HG03045 (cell line): ENCODE measurements at regions not wholly inside any gene's neighbourhood (a gene's known extent, or its start where the extent isn't known, plus 50 kb on each side); places are given as distances from the start of the nearest gene placed in this dataset.
"Not testable (repeated sequence)": the region's sequence is repeated elsewhere in the genome, so short reads cannot be mapped to it uniquely, and the experiment has no call there.

ENCODE experiments used
- ATAC-seq: cut with Tn5 transposase; IDR thresholded peaks from one replicate; pipeline ENCODE4 v1.9.1; 2021; ENCODE audit warnings: mild to moderate bottlenecking, moderate library complexity; ENCODE audit not compliant: unreplicated experiment

DNA sequence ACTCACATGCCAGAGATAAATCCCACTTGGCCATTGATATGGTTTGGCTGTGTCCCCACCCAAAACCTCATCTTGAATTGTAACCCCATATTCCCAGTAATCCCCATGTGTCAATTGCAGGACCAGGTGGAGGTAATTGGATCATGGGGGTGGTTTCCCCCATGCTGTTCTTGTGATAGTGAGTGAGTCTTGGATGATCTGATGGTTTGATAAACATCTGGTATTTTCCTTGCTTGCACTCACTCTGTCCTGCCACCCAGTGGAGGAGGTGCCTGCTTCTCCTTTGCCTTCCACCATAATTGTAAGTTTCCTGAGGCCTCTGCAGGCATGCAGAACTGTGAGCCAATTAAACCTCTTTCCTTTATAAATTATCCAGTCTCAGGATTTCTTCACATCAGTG, 50.4 kb upstream of the B3GAT2 start:
- ATAC-seq: not testable (repeated sequence)

DNA sequence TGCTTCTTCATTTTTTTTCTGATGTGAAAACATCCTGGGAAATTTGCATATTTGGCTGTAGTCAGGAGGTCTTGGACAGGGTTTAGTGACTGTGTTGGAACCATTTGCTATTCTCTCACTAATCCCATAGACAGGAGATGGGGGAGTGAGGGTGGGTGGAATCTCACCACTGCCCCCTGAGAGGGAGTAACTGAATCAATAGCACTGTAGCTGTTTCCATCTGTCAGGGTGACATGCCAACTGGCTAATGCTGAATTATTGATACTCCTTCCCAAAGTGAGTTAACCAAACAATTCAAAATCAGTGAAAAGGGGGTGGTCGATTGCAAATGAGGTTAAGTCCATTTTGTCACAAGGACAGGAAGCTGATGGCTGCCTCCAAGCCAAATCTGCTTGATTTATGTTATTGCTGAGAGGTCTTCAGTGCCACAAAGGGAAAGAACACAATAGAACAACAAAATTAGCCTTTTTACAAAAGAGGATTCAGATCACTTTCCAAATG, 55.1 kb upstream of the B3GAT2 start:
- ATAC-seq: no peak

DNA sequence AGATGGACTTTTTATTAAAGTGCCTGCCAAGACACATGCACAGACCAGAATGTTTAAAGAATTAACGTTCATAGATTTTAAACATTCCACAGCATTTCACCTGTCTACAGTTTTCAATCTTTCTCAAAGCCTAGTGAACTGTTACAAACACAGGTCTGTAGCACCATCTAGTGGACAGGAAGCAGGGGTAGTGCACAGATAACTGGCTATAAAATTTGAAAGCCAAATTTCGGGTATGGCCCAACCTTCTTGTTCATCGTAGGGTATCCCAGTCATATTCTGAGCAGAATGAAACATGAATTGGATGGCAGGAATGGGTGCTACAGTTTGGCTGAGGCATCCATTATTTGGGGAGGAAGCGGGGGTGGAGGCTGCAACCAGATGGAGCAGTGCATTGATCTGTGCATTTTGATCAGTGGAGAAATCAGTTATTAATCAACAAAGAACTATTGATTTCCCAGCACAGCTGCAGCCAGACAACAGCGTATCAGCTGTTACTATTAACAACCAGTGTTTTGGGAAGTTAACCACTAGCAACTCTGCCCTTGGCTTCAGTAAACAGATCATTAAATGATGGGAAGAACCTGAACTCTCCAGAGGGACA, 56.1 kb upstream of the B3GAT2 start:
- peak; percentile 75 for ATAC-seq

DNA sequence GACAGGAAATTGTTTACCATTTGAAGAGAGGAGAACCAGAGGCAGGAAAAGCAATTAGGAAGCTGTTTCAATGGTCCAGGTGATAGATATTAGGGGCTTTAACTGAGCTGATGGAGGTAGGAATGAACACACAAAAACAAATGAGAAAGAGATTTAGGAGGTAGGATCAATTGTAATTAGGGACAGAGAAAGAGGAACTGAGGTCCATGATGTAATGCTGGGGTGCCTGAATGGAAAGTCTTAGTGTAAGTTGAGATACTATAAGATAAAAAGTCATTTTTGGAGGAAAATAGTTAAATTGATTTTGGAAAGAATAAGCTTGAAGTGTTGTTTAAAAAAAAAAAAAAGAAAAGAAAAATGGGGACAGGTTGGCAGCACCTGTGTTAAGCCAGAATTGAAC, 58.5 kb upstream of the B3GAT2 start:
- no peak for ATAC-seq

DNA sequence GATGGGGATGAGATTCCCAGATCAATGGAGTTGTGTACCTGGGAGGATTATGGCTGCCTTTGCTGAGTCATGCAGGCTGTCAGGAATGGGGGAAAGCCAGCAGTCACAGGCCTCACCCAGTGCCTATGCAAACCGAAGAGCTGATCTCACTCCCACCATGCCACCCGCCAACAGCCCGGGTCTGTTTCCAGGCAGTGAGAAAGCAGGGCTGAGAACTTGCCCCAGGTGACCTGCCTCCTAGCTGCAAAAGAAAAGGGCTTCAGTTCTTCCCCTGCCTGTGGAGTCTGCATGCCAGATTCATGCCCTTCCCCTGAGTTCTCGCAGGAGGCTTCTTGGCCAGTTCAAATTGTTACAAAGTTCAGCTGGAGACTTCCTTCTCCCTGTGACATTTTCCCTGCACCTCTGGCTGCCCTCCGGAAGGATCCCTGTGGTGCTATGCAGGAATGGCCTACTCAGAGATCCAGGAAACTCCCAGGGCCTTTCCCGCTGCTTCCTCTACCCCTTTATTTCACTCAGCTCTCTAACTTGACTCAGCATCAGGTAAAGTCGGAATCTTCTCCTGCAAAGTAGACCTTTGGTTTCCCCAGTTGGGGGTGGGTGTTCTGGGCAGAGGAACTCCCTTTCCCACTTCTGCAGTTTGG, 71.5 kb upstream of the B3GAT2 start:
- ATAC-seq: no peak

DNA sequence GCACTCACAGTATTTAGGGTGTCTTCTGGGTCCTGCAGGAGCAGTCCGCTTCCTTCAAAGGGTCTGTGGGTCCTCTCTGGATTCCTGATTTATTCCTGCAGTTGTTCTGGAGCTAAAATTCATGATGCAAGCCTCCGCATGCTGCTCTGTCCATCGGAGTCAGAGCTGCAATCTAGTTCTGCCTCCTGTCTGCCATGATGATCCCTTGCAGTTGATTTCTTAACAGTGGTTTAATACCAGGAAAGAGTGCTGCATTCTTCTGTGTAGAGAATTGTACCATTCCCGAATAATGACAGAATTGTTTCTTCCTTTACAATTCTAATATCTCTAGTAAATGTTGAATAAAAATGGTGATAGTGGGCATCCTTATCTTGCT, 72.0 kb upstream of the B3GAT2 start:
- ATAC-seq: no peak

DNA sequence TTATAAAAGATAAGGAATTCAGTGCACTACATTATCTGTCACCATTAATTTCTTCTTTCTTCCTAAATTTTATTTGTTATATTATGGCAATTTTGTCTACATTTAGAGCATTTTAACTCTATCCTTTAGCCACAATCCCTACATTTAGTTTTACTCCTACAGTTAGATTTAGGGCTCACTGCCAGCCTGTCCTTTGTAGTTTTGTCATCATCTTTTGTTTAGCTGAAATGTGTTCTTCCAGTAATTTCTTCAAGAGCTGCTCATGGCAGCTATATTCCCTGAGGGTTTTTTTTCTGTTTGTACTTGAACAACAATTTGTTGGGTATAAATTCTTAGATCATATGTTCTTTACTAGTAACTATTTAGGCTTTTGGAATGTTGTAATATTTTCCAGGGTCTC, 72.7 kb upstream of the B3GAT2 start:
- ATAC-seq: no peak

DNA sequence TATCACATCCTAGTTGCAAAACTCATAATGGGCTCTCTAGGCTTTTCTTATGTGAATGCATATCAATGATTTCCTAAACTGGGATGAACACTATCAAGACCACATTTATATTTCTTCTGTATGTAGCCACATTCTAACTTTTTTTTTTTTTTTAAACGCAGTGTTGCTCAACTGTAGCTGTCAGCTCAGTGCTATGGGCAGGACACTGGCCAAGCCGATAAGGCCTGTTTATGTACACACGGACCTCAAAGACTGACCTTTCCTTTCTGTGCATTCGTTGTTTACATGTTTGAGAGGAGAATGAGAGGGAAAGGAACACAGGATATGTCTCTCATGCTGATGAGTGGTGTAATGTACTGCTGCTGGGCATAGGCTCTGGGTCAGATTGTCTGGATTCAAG, 75.1 kb upstream of the B3GAT2 start:
- no peak for ATAC-seq

DNA sequence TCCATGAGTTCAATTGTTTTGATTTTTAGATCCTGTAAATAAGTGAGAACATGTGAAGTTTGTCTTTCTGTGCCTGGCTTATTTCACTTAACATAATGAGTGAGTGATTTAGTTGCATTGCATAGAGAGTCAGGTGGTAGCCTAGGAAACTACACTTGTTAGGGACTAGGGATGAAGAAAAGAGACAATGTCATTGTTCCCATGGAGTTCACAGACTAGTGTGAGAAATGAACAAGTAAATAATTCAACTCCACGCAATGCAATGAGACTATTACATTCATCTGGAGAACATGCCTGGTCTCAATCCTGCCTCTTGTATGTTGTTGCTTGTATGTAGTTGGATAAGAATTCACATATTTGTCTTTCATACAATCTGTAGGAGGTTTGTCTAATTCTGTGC, 76.3 kb upstream of the B3GAT2 start:
- ATAC-seq: no peak

DNA sequence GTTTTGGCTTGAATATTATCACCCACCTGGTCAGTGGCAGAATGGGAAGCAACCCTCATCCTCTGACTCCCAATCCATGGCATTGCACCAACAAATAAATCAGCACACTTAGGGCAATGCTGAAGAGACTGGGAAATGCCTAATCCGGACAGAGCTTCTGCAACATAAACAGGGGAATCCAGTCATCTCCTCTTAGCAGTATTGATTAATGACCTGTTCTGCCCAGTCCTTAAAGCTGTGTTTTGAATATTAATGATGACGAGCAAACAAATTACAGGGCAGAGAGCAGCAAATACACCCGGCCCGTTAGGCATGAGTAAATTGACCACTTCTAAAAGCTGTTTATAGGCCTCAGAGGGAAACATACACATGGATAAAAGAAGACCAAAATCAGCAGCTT, 77.0 kb upstream of the B3GAT2 start:
- no peak for ATAC-seq

DNA sequence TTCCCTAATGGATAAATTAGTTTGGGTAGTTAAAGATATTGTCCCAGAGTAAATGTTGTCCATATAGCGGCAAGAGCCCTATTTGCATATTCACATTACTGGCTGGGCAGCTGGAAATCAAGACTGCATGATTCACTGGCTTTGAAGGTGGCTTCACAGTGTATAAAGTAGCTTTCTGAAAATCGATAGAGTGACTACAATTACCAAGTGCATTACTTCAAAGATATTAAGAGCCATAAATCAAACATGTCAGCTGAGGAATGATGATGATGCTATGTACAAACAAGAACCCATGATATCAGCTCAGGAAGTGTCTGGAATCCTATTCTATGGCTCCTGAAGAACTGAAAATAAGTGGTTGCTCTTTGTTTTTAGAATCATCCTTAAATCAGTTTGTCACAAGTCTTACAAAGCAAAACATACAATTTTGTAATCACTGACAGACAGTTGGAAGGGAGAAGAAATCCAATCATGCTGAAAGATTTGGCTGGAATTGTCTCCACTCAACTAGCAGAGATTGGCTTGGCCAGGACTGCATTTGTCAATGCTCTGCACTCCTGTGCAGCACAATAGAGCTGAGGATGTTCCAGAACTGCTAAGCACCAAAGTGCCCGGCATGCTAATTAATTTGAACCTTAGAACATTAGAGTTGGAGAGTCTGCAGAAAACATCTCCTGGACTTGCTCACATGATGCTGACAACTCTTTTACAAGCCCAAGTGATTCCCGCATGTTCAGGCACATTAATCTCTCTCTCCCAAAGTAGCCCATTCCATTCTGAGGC, 77.9 kb upstream of the B3GAT2 start:
- no peak for ATAC-seq

DNA sequence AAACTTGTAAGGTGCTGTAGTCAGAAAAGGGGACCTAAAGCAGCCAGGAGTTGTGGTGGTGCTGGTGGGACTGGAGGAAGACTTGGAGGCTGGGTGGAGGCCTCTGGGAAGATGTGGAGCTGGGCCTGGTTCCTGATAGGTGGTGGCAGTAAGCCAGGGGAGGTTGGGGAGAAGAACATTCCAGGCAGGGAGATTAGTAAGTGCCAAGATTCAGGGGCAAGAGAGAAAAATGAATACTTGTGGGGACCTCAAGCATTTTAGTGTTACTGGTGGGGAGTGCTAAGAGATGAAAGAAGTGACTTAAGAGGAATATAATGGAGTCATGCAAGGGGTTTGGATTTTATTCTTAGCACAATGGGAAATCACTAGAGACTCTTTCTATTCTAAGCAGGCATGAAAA, 79.0 kb upstream of the B3GAT2 start:
- no peak for ATAC-seq

DNA sequence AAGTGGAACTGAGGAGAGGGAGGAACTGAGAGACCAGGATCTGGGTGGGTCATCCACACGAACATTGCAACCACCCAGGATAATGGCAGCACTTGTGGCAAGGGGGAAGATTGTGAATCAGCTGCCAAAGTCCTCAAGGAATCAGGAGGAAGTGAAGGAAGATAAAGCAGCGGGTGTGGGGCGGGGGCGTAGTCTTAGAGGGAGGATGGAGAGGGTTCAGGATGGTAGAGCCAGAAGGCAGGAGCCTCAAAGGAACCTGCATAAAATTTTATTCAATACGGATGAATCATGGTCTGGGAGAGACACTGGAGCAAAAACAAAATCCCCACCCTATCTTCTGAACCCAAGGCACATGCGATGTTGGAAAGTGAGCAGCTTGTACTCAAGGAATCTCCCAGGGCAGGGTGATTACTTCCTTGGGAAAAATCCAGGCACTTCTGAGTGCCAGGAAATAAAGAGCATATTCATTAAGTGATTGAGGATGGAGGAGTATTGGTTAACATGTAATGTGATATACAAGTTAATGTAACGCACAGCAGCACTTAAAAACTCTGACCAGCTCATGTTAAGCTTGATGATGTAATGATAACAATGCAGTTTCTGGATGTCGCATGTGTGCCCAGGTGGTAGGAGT, 82.0 kb upstream of the B3GAT2 start:
- ATAC-seq: no peak

DNA sequence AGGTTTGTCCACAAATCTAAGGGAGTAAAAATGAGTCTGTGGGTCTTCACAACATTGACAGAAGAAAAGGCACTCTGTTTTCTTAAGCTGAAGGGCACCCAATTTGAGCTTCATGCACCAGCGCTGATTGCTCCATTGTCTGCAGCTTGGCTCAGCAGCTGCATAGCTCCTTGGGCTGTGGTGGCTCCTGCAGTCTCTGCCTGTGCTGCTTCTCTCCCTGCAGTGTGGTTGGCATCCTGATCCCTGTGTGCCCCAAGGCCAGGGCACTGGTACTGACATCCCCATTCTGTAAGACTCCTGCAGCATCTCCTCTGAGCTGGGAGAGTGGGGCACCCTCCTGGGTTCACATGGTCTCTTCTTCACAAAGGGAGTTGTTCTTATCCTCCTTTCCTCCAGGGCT, 83.2 kb upstream of the B3GAT2 start:
- ATAC-seq: no peak

DNA sequence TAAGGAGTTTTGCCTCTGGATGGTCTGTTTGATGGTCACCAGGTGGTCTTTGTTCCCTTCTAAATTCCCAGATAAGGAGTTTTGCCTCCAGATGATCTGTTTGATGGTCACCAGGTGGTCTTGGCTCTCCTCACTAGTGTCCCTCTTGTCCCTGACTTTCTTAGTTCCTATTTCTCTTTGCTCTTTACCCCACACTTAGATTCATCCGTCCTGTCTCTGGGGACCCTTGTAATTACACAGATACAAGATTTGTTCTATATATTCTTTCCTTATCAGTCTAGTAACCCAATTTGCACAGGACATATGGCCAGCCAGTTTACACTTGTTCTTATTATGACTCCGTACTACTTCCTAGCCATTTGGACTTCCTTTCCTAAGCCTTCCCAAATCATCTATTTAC, 84.0 kb upstream of the B3GAT2 start:
- ATAC-seq: no peak

DNA sequence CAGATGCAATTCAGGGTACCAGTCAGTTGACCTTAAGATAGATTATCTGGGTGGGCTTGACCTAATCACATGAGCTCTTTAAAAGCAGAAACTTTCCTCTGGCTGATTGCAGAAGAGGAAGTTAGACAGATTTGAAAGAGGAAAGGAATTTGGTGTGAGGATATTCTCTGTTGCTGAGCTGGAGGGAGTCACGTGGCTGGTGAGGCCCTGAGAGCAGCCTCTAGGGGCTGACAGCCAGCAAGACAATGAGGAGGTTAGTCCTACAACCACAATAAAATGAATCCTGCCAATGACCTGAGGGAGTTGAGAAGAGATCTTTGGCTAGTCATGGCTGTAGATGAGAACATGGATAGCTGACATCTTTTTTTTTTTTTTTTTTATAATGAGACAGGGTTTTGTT, 87.0 kb upstream of the B3GAT2 start:
- ATAC-seq: no peak

DNA sequence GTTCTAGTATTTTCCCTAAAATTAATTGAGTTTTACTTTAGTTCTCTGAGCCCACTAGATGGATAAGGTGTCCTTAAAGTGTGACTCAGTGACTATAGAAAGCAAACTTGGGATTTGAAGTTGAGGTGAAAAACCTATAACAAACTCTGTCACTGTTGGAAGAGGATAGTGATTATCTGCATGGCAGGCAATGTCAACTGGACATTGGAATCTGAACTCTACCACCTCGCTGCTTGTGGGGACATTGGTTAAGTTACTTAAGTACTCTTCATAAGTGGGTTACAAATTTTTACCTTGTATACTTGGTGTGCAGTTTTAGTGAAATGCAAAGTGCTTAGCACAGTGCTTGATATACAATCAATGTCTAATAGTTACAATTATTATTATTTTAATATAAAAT, 87.9 kb upstream of the B3GAT2 start:
- ATAC-seq: no peak

DNA sequence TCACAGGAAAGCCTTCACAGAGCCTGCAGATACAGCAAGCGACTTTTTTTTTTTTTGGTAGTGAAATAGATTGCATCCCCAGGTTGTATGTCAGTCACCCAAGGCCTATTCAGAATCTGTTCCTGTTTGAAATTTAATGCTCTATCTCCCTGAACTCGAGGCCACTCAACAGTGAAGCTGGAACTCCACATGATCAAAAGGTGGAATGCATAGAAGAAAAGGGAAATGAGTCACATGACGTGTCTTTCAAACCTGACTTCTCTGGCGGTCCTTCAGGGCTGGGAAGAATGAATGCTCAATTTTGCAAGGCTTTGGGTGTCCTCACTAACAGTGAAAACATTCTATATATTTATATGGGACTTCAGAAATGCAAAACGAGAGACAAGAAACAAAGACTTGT, 88.4 kb upstream of the B3GAT2 start:
- no peak for ATAC-seq

DNA sequence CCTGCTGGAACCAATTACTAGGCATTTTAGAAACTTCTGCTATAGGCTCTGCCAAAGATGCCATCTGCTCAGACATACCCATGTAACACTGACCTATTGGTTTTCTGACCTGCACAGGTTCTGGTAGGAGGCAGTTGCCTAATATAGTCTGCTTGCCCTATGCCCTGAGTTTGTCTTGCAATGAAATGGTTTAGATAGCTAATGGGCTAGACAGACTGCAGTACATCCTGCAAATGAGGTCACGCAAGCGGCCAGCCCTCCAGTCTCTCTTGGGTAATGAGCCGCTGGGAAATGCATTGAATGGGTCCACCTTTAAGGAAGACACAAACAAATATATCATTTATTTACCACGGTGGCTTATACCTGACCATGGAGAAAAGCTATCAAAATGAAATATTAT, 90.6 kb upstream of the B3GAT2 start:
- ATAC-seq: no peak

DNA sequence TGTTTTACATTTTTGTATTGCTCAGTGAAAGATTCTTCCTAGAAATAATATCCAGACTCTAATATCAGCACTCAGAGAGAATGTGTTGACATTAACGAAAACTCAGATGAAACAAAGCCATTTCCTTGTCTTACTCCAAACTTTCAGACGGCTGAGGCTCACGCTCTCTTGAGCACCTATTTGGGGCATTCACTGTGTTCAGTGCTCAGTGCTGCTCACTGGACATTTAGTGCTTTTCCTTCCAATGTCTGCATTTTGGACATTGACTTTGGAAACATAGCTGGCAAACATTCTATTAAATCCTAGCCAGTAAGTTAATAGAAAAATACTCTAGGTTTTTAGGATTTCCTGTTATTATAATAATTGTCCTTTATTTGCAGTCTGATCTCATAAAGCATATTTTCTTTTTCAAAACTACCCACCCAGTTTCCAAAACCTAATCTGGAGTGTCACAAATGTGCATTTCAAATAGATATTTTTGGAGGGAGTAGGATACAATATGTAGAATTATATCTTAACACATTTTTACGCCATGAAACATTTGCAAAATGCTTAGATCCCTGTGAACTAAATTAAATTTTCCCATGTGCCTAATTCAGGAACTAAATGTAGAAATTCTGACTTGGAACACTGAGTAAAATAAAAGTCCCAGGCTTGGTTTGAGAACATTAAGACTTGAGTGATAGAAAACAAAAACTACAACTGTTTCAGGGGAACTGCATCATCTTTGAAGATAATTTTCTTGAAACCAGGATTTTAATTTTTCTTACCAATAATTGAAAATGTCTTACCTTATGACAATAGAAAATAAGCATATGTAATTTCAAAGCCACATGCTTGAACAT, 91.7 kb upstream of the B3GAT2 start:
- no peak for ATAC-seq

DNA sequence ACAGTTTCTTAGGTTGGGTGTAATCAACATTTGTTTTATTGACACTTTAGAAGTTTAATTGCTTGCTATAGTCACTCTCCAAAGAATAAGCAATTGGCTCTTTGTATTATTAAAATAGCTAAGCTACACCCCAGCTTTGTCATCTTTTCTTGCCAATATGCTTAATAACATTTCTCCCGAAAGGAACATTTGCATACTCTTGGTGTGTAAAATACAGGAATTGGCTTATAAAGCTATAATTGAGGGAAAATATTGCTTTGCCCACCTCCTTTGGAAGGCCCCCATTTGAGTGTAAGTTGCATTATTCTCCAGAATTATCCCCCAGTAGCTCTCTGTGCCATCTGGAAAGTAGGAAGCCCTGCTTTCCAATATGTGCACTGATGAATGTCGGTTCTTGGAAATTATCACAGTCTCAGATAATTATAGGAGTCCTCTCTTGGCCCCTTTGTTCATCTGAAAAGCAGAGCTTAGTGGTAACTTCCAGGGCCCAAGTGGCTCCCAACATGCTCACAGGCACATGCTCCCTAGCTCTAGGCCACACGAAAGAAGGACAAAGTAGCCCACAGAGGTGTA, 92.4 kb upstream of the B3GAT2 start:
- ATAC-seq: no peak
